Central memory CD8-positive, alpha-beta T cell (primary cell): ENCODE measurements at regions not wholly inside any gene's neighbourhood (a gene's known extent, or its start where the extent isn't known, plus 50 kb on each side); places are given as distances from the start of the nearest gene placed in this dataset.

ENCODE experiments used
- ATAC-seq: fragments of 150-1000 bp; cut with Tn5 transposase; replicated peaks from 2 replicates; pipeline ENCODE4 v1.10.0; 2022; ENCODE audit warnings: mild to moderate bottlenecking, moderate FRiP score, moderate number of reproducible peaks; ENCODE audit not compliant: poor library complexity, severe bottlenecking; ENCODE audit errors: extremely low read depth
- DNase-seq, 2 donors: peaks; one replicate each; pipeline ENCODE4 v3.0.0; 2021; ENCODE audit warnings: low spot score in 2 of 2
- H3K27ac Mint-ChIP-seq: one replicate; pipeline ENCODE4 v1.8.0; 2022; ENCODE audit warnings: low read depth, mild to moderate bottlenecking, moderate library complexity, mixed read lengths
- H3K27me3 Mint-ChIP-seq: one replicate; pipeline ENCODE4 v1.8.0; 2022; ENCODE audit warnings: mixed read lengths
- H3K36me3 Mint-ChIP-seq: one replicate; pipeline ENCODE4 v1.8.0; 2022; ENCODE audit warnings: mild to moderate bottlenecking, moderate library complexity, mixed read lengths; ENCODE audit not compliant: insufficient read depth
- H3K4me1 Mint-ChIP-seq: one replicate; pipeline ENCODE4 v1.8.0; 2022; ENCODE audit warnings: mixed read lengths
- H3K4me3 Mint-ChIP-seq: one replicate; pipeline ENCODE4 v1.8.0; 2022; ENCODE audit warnings: mild to moderate bottlenecking, moderate library complexity, mixed read lengths
- H3K9me3 Mint-ChIP-seq: one replicate; pipeline ENCODE4 v1.8.0; 2022; ENCODE audit warnings: mixed read lengths

DNA sequence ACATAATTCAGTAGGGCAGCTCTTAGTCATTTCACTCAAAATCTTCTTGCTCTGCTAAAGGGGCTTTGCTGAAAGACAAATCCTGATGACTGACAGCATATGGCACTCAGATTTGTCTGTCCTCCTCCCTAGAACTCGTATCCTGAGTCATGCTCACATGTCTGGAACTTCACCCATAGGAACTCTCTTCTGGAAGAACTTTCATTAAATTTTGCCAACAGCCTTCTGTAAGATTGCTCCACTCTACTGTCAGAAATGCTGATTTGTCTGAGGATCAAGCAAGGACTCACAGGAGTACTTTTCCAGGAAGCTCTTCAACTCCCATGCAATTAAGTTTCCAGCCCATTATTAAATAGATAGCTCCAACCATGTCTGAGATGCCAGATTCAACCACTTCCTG lies 59.8 kb upstream of the SNX2 start:
- no peak for ATAC-seq
- DNase-seq = no peak
- H3K27me3 Mint-ChIP-seq = peaks cover 35% of the 10 kb centered on the region
- H3K27ac Mint-ChIP-seq = no peak overlapping the region
- H3K9me3 Mint-ChIP-seq = no peaks in the 10 kb centered on the region
- no peaks in the 10 kb centered on the region for H3K36me3 Mint-ChIP-seq
- no peaks in the 10 kb centered on the region for H3K4me1 Mint-ChIP-seq
- no peak overlapping the region for H3K4me3 Mint-ChIP-seq

DNA sequence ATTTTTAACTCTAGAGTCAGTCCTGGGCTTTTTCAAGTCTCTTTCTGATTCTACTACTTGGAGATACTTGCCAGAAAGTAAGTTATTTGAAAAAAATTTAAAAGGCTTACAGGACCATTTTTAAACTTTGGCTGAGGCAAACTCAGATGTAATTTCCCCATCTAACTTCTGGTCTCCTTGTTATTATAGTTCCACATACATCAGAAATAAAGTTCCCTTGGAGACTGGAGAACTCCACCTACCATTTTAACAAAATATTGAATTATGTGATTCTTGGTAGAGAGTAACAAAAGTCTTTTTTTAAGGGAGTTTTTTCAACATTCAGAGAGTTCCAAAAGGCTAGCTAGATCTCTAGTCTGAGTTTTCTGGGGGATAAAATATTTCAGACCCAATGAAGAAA lies 56.3 kb upstream of the SNX2 start:
- H3K4me1 Mint-ChIP-seq = no peaks in the 10 kb centered on the region
- H3K9me3 Mint-ChIP-seq = no peaks in the 10 kb centered on the region
- no peak overlapping the region for H3K27ac Mint-ChIP-seq
- H3K27me3 Mint-ChIP-seq = peaks cover 61% of the 10 kb centered on the region
- DNase-seq (no peak), ATAC-seq (no peak)
- H3K36me3 Mint-ChIP-seq = no peaks in the 10 kb centered on the region
- H3K4me3 Mint-ChIP-seq = no peak overlapping the region

DNA sequence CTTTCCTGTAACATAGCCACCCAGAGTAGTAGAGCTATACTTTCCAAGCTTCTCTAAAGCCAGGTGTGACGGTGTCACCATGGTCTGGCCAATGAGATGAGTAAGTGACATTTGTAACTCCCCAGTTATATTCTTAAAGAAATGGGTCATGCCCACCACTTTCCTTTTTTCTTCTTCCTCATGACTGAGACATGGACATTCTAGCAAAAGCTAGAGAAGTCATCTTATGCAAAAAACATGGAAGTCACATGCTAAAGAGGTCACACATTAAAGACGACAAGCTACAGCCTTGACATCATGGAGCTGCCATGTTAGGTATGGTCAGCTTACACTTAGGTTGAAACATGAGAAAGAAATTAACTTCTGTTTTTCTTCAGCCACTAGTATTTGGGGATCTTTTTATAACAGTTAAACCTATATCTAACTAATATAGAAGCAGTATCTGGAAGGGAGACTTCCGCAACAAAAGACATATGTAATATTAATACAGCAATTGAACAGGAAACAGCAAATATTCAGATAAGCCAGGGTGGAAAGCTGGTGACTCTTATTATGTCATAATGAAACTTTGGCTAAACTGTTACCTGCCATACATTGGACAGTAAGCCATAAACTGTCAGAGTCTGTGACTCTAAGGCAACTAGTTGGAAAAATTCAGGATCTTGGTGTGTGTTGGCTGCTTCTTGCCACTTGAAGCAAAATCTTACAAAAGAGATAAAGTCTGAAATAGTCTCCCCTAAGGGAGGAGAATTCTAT lies 54.7 kb upstream of the SNX2 start:
- H3K9me3 Mint-ChIP-seq = no peaks in the 10 kb centered on the region
- no peaks in the 10 kb centered on the region for H3K36me3 Mint-ChIP-seq
- H3K27me3 Mint-ChIP-seq = peaks cover 58% of the 10 kb centered on the region
- H3K4me3 Mint-ChIP-seq = no peak overlapping the region
- H3K27ac Mint-ChIP-seq = no peak overlapping the region
- H3K4me1 Mint-ChIP-seq = no peaks in the 10 kb centered on the region
- no peak for DNase-seq
- no peak for ATAC-seq

DNA sequence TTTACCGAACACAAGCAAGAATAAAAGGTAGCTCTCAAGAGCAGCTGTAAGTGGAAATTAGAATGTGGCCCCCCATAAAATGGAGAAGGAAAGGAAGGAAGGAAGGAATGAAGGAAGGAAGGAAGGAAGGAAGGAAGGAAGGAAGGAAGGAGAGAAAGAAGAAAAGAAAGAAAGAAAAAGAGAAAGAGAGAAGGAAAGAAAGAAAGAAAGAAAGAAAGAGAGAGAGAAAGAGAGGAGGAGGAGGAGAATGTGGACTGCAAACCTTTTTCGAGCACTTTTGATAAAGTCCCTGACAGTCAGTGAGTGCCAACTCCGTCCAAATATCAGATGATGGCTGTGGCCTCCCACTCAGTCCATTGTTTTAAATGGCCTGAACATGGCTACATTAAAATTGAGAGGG lies 53.8 kb upstream of the SNX2 start:
- H3K9me3 Mint-ChIP-seq = no peaks in the 10 kb centered on the region
- no peak overlapping the region for H3K4me3 Mint-ChIP-seq
- no peak for ATAC-seq
- H3K4me1 Mint-ChIP-seq = no peaks in the 10 kb centered on the region
- peaks cover 48% of the 10 kb centered on the region for H3K27me3 Mint-ChIP-seq
- no peak for DNase-seq
- no peaks in the 10 kb centered on the region for H3K36me3 Mint-ChIP-seq
- no peak overlapping the region for H3K27ac Mint-ChIP-seq

DNA sequence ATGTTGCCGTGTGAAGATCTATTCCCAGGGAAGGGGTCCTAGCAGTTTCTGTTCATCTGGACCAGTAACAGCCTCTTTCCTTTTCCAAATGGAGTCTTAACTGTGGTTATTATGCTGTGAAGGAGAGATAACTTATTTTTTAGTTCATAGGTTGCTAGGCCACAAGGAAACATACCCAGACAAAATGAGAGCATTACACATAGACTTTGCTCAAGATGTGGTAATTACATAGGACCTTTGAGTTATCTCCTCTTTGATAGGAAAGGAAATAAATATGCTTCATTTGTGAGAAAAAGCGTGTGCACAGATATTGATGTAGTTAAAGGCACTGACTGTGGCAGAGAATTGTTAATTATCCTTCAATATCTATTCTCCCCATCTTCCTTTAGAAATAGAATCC lies 52.5 kb upstream of the SNX2 start:
- H3K9me3 Mint-ChIP-seq = no peaks in the 10 kb centered on the region
- H3K4me3 Mint-ChIP-seq = no peak overlapping the region
- no peaks in the 10 kb centered on the region for H3K4me1 Mint-ChIP-seq
- H3K27ac Mint-ChIP-seq = no peak overlapping the region
- DNase-seq = no peak
- H3K36me3 Mint-ChIP-seq = no peaks in the 10 kb centered on the region
- peaks cover 37% of the 10 kb centered on the region for H3K27me3 Mint-ChIP-seq
- no peak for ATAC-seq

DNA sequence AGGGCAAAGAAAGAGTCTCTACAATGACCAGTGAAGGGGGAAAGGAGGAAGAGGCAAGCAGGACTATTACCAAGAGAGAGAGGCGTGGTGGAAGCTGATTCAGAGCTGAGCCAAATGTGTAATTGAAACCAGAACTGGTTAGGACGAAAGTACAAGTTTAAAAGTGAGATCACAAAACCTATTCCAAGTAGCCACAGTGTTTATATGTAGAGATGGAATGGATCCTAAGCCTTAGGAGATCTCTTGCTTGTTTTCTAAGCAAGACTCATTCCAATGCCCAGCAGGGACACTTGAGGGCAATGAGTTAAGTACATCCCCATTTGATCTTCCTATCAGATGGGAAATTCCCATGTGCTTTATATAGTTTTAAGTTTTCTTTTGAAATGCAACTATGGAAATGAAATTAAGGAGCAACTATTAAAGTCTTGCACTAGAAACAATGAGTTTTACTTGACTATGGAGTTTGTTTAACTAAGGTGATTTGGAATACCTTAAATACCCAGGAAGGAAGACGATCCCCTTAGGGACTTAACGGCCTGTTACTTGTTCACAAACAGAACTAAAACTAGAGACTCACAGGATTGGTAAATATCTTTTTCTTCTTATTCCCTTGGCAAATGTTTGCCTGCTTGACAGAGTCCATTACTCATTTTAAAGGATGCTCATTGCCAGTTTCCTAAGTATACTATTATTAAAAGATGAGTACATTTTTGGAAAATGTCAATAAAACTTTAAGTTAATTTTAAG lies 51.1 kb upstream of the SNX2 start:
- ATAC-seq (no peak), DNase-seq (no peak)
- no peaks in the 10 kb centered on the region for H3K9me3 Mint-ChIP-seq
- no peak overlapping the region for H3K27ac Mint-ChIP-seq
- no peaks in the 10 kb centered on the region for H3K36me3 Mint-ChIP-seq
- peaks cover 51% of the 10 kb centered on the region for H3K27me3 Mint-ChIP-seq
- H3K4me3 Mint-ChIP-seq = no peak overlapping the region
- no peaks in the 10 kb centered on the region for H3K4me1 Mint-ChIP-seq
